ENCODE measurements at regions not wholly inside any gene's neighbourhood (a gene's known extent, or its start where the extent isn't known, plus 50 kb on each side); places are given as distances from the start of the nearest gene placed in this dataset.

DNA sequence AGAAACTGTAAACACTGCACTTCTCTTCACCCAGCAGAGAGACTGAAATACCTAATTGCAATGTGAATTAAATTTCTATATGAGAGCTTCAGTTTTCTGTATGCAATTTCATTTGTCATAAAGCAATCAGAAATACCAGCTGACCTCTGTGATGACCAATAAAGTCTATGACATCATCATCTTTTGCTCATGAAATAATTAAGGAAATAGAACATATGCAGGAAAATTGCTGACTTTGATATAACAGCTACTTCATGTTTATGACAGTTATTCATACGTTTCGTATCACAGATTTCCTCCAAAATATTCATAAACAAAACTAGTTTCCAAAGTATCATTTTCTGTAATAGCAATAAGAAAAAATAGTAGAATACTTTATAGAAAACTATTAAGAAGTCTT is 652.3 kb downstream of the SLCO4C1 start:
- TF ChIP-seq MAX (IDR thresholded peaks at IDR 0.05; ENCODE audit: low read depth, low read length), result no peak
- TF ChIP-seq CTCF (IDR thresholded peaks at IDR 0.05; ENCODE audit: low read depth, low read length), result no peak
- TF ChIP-seq POLR2A (IDR thresholded peaks at IDR 0.05; ENCODE audit: extremely low read depth, insufficient read length), result no peak
- TF ChIP-seq MYC (IDR thresholded peaks at IDR 0.05; ENCODE audit: low read depth, low read length), result no peak
